GM10266 (cell line): ENCODE measurements at regions not wholly inside any gene's neighbourhood (a gene's known extent, or its start where the extent isn't known, plus 50 kb on each side); places are given as distances from the start of the nearest gene placed in this dataset.
A peak's percentile ranks its signal among the peaks of the same experiment; 100 is the strongest.

Experiments used
- DNase-seq: peaks from one replicate; pipeline ENCODE4 v3.0.0; 2012; ENCODE audit errors: extremely low spot score
- CTCF ChIP-seq: IDR thresholded peaks from 2 replicates; pipeline ENCODE4 v1.5.1; 2012; ENCODE audit warnings: mild to moderate bottlenecking, low read depth; ENCODE audit not compliant: control insufficient read depth, insufficient read depth; ENCODE audit errors: missing control alignments

- DNase-seq = no peak
- no peak for TF ChIP-seq CTCF
These were observed 73.1 kb downstream of the EMX2 start for GRCh38 chr10:117615649-117616048.

GRCh38 chr10:117616179-117616578 is 73.6 kb downstream of the EMX2 start:
- peak; percentile 32 for DNase-seq
- TF ChIP-seq CTCF = no peak

- TF ChIP-seq CTCF = no peak
- DNase-seq = no peak
These were observed 74.5 kb downstream of the EMX2 start for GRCh38 chr10:117617086-117617485.

GRCh38 chr10:117617659-117618058 is 75.1 kb downstream of the EMX2 start:
- DNase-seq = no peak
- TF ChIP-seq CTCF = no peak

- no peak for DNase-seq
These were observed 76.7 kb downstream of the EMX2 start for GRCh38 chr10:117619223-117619622.

GRCh38 chr10:117619707-117620405 is 77.3 kb downstream of the EMX2 start:
- DNase-seq = no peak
- TF ChIP-seq CTCF = no peak

More at GRCh38 chr10:117619223-117619622, 76.7 kb downstream of the EMX2 start:
- no peak for TF ChIP-seq CTCF

- TF ChIP-seq CTCF = no peak
- no peak for DNase-seq
These were observed 78.7 kb downstream of the EMX2 start for GRCh38 chr10:117621196-117621595.
